ENCODE measurements at regions not wholly inside any gene's neighbourhood (a gene's known extent, or its start where the extent isn't known, plus 50 kb on each side); places are given as distances from the start of the nearest gene placed in this dataset.

DNA sequence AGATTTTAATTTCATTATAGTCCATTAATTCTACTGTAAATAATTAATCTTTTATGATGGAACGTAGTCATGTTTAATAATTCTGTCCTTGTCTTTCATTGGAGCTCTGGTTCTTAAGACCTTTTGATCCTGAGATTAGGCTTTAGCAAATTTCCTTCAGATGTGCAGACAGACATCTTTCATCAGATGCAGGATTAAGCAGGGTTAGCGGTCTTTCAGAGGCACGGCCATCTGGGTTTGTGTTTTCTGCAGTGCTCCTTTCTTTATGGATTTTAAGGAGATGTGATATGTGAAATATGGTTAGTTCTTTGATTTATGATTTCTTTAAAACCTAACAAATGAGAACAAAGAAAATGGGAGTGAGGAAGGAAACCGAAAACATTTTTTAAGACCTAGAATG lies 643.9 kb upstream of the SGCG start:
- TF ChIP-seq YY1 (IDR thresholded peaks at IDR 0.05; ENCODE audit: low read depth, low read length) (no peak), RFX5 (IDR thresholded peaks at IDR 0.05; ENCODE audit: borderline replicate concordance, low read depth, low read length) (no peak), USF2 (IDR thresholded peaks at IDR 0.05; ENCODE audit: low read length) (no peak), EP300 (IDR thresholded peaks at IDR 0.05; ENCODE audit: borderline replicate concordance in 1 of 2, low read depth in 2 of 2, low read length in 2 of 2) (no peak), TEAD4 (IDR thresholded peaks at IDR 0.05; ENCODE audit: low read depth, low read length) (no peak), CREB1 (IDR thresholded peaks at IDR 0.05) (no peak), RXRA (IDR thresholded peaks at IDR 0.05; ENCODE audit: insufficient read depth, low read depth, low read length) (no peak), POLR2AphosphoS5 (IDR thresholded peaks at IDR 0.05; ENCODE audit: low read depth, low read length) (no peak), POLR2A (IDR thresholded peaks at IDR 0.05; ENCODE audit: control extremely low read depth in 1 of 2, low read depth in 2 of 2, low read length in 2 of 2) (no peak), EZH2 (IDR thresholded peaks at IDR 0.05; ENCODE audit: low read depth, low read length, severe bottlenecking) (no peak)
- TF ChIP-seq, protein P1, sequence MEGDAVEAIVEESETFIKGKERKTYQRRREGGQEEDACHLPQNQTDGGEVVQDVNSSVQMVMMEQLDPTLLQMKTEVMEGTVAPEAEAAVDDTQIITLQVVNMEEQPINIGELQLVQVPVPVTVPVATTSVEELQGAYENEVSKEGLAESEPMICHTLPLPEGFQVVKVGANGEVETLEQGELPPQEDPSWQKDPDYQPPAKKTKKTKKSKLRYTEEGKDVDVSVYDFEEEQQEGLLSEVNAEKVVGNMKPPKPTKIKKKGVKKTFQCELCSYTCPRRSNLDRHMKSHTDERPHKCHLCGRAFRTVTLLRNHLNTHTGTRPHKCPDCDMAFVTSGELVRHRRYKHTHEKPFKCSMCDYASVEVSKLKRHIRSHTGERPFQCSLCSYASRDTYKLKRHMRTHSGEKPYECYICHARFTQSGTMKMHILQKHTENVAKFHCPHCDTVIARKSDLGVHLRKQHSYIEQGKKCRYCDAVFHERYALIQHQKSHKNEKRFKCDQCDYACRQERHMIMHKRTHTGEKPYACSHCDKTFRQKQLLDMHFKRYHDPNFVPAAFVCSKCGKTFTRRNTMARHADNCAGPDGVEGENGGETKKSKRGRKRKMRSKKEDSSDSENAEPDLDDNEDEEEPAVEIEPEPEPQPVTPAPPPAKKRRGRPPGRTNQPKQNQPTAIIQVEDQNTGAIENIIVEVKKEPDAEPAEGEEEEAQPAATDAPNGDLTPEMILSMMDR (IDR thresholded peaks at IDR 0.05; ENCODE audit: control extremely low read depth in 1 of 3, insufficient read depth in 1 of 3, low read depth in 1 of 3, low read length in 3 of 3) = no peak
